Parathyroid adenoma (tissue), 2 donors: ENCODE measurements at regions not wholly inside any gene's neighbourhood (a gene's known extent, or its start where the extent isn't known, plus 50 kb on each side); places are given as distances from the start of the nearest gene placed in this dataset.

Experiments
- H2AFZ ChIP-seq: fragments of 300-600 bp; sonication (generic); one replicate; pipeline ENCODE4 v1.7.0; 2017; ENCODE audit warnings: antibody characterized with exemption, mild to moderate bottlenecking
- H3K27ac ChIP-seq: fragments of 300-600 bp; sonication (generic); one replicate; pipeline ENCODE4 v1.7.0; 2017
- H3K27me3 ChIP-seq: fragments of 300-600 bp; sonication (generic); one replicate; pipeline ENCODE4 v1.7.0; 2017; ENCODE audit warnings: low read length; ENCODE audit not compliant: control insufficient read depth, insufficient read depth
- H3K36me3 ChIP-seq: fragments of 300-600 bp; sonication (generic); one replicate; pipeline ENCODE4 v1.7.0; 2017; ENCODE audit warnings: low read length; ENCODE audit not compliant: control insufficient read depth, insufficient read depth
- H3K4me1 ChIP-seq: fragments of 300-600 bp; sonication (generic); one replicate; pipeline ENCODE4 v1.7.0; 2017; ENCODE audit warnings: control low read depth
- H3K4me2 ChIP-seq: fragments of 300-600 bp; sonication (generic); one replicate; pipeline ENCODE4 v1.7.0; 2017; ENCODE audit warnings: low read length
- H3K4me3 ChIP-seq: fragments of 300-600 bp; sonication (generic); one replicate; pipeline ENCODE4 v1.7.0; 2017; ENCODE audit warnings: low read depth, low read length
- H3K79me2 ChIP-seq: fragments of 300-600 bp; sonication (generic); one replicate; pipeline ENCODE4 v1.7.0; 2017; ENCODE audit warnings: control low read depth
- H3K9ac ChIP-seq: fragments of 300-600 bp; sonication (generic); one replicate; pipeline ENCODE4 v1.7.0; 2017; ENCODE audit warnings: mild to moderate bottlenecking
- H3K9me3 ChIP-seq: fragments of 300-600 bp; sonication (generic); one replicate; pipeline ENCODE4 v1.7.0; 2017; ENCODE audit warnings: low read length; ENCODE audit not compliant: control insufficient read depth
- CTCF ChIP-seq: fragments of 300-600 bp; sonication (generic); IDR thresholded peaks from one replicate; pipeline ENCODE4 v1.7.0; 2017; ENCODE audit warnings: antibody characterized with exemption, mild to moderate bottlenecking
- donor health status: primary hyperparathyroidism.

DNA sequence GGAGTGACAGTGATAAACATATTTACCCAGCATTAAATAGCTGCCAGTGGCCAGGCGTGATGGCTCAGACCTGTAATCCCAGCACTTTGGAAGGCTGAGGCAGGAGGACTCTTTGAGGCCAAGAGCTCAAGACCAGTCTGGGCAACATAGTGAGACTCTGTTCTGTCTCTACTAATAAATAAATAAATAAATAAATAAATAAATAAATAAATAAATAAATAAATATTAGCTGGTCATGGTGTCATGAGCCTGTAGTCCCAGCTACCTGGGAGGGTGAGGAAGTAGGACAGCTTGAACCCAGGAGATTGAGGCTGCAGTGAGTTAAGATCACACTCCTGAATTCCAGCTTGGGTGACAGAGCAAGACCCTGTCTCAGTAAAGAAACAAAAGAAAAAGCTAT lies 384.0 kb upstream of the ADARB2 start:
- no peaks in the 10 kb centered on the region for H3K79me2 ChIP-seq
- no peaks in the 10 kb centered on the region for H3K36me3 ChIP-seq
- no peak for TF ChIP-seq CTCF
- H3K27ac ChIP-seq: no peak overlapping the region
- no peak overlapping the region for H3K4me2 ChIP-seq
- peaks cover 5% of the 10 kb centered on the region for H3K4me1 ChIP-seq
- no peak overlapping the region for H3K4me3 ChIP-seq
- no peaks in the 10 kb centered on the region for H3K27me3 ChIP-seq
- H3K9ac ChIP-seq: no peak overlapping the region
- H3K9me3 ChIP-seq: no peaks in the 10 kb centered on the region
- no peak overlapping the region for H2AFZ ChIP-seq

- peak overlapping the region; percentile 50 for H3K4me2 ChIP-seq
- no peaks in the 10 kb centered on the region for H3K79me2 ChIP-seq
- no peaks in the 10 kb centered on the region for H3K9me3 ChIP-seq
- no peak for TF ChIP-seq CTCF
- H3K27me3 ChIP-seq: no peaks in the 10 kb centered on the region
- H3K27ac ChIP-seq: no peak overlapping the region
- no peak overlapping the region for H3K4me3 ChIP-seq
- no peaks in the 10 kb centered on the region for H3K36me3 ChIP-seq
- no peak overlapping the region for H3K9ac ChIP-seq
- peak overlapping the region; percentile 72 for H2AFZ ChIP-seq
- peaks cover 5% of the 10 kb centered on the region for H3K4me1 ChIP-seq
Measured at GRCh38 chr10:2120746-2121145, 383.4 kb upstream of the ADARB2 start.

GRCh38 chr10:2119316-2119715 lies 382.0 kb upstream of the ADARB2 start:
- Histone ChIP-seq H3K79me2 (no peaks in the 10 kb centered on the region), H3K27me3 (no peaks in the 10 kb centered on the region), H2AFZ (no peak overlapping the region), H3K4me2 (no peak overlapping the region), H3K4me1 (peaks cover 5% of the 10 kb centered on the region), H3K4me3 (no peak overlapping the region), H3K9me3 (no peaks in the 10 kb centered on the region), H3K9ac (no peak overlapping the region), H3K27ac (no peak overlapping the region), H3K36me3 (no peaks in the 10 kb centered on the region)
- TF ChIP-seq CTCF: no peak

GRCh38 chr10:2118201-2118600 lies 380.9 kb upstream of the ADARB2 start:
- Histone ChIP-seq H3K27ac (no peak overlapping the region), H3K27me3 (no peaks in the 10 kb centered on the region), H3K79me2 (no peaks in the 10 kb centered on the region), H3K4me1 (peaks cover 5% of the 10 kb centered on the region), H3K36me3 (no peaks in the 10 kb centered on the region), H3K9me3 (no peaks in the 10 kb centered on the region), H2AFZ (no peak overlapping the region), H3K4me2 (no peak overlapping the region), H3K9ac (no peak overlapping the region), H3K4me3 (no peak overlapping the region)
- TF ChIP-seq CTCF: no peak

DNA sequence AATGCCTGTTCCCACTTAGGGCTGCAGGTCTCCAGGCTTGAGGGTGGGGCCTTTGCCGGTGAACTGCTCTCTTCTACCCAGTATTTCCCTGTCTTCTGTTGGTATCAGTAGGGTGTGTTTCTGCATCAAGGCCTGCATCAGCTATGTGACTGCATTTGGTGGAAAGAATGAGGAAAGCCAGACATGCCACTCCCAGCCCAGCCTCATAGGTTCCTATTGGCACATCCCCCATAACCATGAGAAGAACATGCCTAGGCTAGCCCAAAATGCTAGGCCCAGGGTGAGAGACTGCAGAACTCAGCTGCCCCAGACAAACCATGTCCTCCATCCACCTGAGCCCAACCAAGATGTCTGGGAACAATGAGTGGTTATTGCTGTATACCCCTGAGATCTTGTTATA lies 380.3 kb upstream of the ADARB2 start:
- TF ChIP-seq CTCF: no peak
- no peak overlapping the region for H3K4me3 ChIP-seq
- no peak overlapping the region for H3K4me2 ChIP-seq
- H3K27ac ChIP-seq: no peak overlapping the region
- H3K9ac ChIP-seq: no peak overlapping the region
- no peaks in the 10 kb centered on the region for H3K27me3 ChIP-seq
- H3K79me2 ChIP-seq: no peaks in the 10 kb centered on the region
- H3K4me1 ChIP-seq: peaks cover 5% of the 10 kb centered on the region
- no peaks in the 10 kb centered on the region for H3K36me3 ChIP-seq
- no peak overlapping the region for H2AFZ ChIP-seq
- no peaks in the 10 kb centered on the region for H3K9me3 ChIP-seq
